Fibroblast of lung (primary cell): ENCODE measurements at regions not wholly inside any gene's neighbourhood (a gene's known extent, or its start where the extent isn't known, plus 50 kb on each side); places are given as distances from the start of the nearest gene placed in this dataset.
A peak's percentile ranks its signal among the peaks of the same experiment; 100 is the strongest.

ENCODE experiments used
- EZH2 ChIP-seq: IDR thresholded peaks from 2 replicates; pipeline ENCODE4 v1.5.1; 2012; ENCODE audit warnings: low read length, control low read depth, mild to moderate bottlenecking; ENCODE audit errors: missing control alignments
- TF ChIP-seq, protein P1 (sequence below), 2 donors: IDR thresholded peaks in 1 of 2; conservative IDR thresholded peaks in 1 of 2; 1 replicate in 1 of 2; 2 replicates in 1 of 2; pipeline ENCODE4 v1.5.1; 2011 to 2012; ENCODE audit warnings: low read length in 2 of 2, control low read depth in 1 of 2, inconsistent platforms in 1 of 2, low read depth in 1 of 2, mild to moderate bottlenecking in 1 of 2

DNA sequence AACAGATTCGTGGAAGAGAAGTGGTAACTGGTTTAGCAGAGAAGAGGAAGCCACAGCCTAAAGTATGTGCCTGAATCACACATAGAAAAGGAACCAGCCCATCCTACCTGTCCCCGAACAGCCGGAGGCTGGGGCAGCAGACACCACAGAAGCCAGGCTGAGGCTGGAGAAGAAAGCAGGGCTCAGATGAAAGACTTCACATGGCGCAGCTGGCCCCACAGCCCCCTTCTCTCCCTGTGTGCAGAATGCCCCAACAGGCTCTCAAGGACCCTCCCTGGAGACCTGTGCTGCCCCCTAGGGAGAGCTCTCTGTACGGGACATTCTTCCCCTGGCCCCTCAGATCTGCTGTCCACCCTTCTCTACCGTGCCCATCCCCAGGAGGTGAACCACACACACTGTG lies 83.5 kb upstream of the RAB12 start:
- TF ChIP-seq, protein P1, sequence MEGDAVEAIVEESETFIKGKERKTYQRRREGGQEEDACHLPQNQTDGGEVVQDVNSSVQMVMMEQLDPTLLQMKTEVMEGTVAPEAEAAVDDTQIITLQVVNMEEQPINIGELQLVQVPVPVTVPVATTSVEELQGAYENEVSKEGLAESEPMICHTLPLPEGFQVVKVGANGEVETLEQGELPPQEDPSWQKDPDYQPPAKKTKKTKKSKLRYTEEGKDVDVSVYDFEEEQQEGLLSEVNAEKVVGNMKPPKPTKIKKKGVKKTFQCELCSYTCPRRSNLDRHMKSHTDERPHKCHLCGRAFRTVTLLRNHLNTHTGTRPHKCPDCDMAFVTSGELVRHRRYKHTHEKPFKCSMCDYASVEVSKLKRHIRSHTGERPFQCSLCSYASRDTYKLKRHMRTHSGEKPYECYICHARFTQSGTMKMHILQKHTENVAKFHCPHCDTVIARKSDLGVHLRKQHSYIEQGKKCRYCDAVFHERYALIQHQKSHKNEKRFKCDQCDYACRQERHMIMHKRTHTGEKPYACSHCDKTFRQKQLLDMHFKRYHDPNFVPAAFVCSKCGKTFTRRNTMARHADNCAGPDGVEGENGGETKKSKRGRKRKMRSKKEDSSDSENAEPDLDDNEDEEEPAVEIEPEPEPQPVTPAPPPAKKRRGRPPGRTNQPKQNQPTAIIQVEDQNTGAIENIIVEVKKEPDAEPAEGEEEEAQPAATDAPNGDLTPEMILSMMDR (conservative IDR thresholded peaks at IDR 0.05 in 1 of 2, IDR thresholded peaks at IDR 0.05 in 1 of 2; ENCODE audit: low read depth in 1 of 2, low read length in 2 of 2), result peak in 1 of 2 donors; percentile 4
- TF ChIP-seq EZH2, result no peak
